Thoracic aorta (tissue), 2 donors: ENCODE measurements at regions not wholly inside any gene's neighbourhood (a gene's known extent, or its start where the extent isn't known, plus 50 kb on each side); places are given as distances from the start of the nearest gene placed in this dataset.
"Not testable (repeated sequence)": the region's sequence is repeated elsewhere in the genome, so short reads cannot be mapped to it uniquely, and the experiment has no call there.

ENCODE experiments used
- ATAC-seq: fragments of 150-250 bp; one replicate; pipeline ENCODE4 v1.8.0; 2017; ENCODE audit warnings: low read depth; ENCODE audit not compliant: insufficient number of reproducible peaks, low FRiP score
- DNase-seq: peaks from one replicate; pipeline ENCODE4 v3.0.0-alpha.2; 2020; ENCODE audit warnings: low spot score
- H3K27ac ChIP-seq, 2 donors: fragments of 200-600 bp; sonication (generic); 1 replicate in 1 of 2; 2 replicates in 1 of 2; pipeline ENCODE4 v1.5.1; 2016; ENCODE audit warnings: mild to moderate bottlenecking in 2 of 2, moderate library complexity in 2 of 2
- H3K27me3 ChIP-seq: fragments of 200-600 bp; sonication (generic); replicated peaks from 2 replicates; pipeline ENCODE4 v1.6.0; 2016; ENCODE audit warnings: mild to moderate bottlenecking; ENCODE audit not compliant: insufficient read depth
- H3K36me3 ChIP-seq: fragments of 200-600 bp; sonication (generic); one replicate; pipeline ENCODE4 v1.5.1; 2016
- H3K4me1 ChIP-seq, 2 donors: fragments of 200-600 bp; sonication (generic); 1 replicate in 1 of 2; 2 replicates in 1 of 2; pipeline versions ENCODE4 v1.5.1 to v1.6.0; 2016; ENCODE audit warnings: low read depth in 2 of 2, mild to moderate bottlenecking in 1 of 2; ENCODE audit not compliant: control insufficient read depth in 1 of 2
- H3K4me3 ChIP-seq: fragments of 200-600 bp; sonication (generic); 2 replicates; pipeline ENCODE4 v1.5.1; 2016; ENCODE audit warnings: mild to moderate bottlenecking
- H3K9me3 ChIP-seq: fragments of 200-600 bp; sonication (generic); 2 replicates; pipeline ENCODE4 v1.5.1; 2016
- TF ChIP-seq, protein P1 (sequence below): fragments of 200-600 bp; sonication (generic); IDR thresholded peaks from one replicate; pipeline ENCODE4 v1.5.1; 2019; ENCODE audit warnings: antibody characterized with exemption

DNA sequence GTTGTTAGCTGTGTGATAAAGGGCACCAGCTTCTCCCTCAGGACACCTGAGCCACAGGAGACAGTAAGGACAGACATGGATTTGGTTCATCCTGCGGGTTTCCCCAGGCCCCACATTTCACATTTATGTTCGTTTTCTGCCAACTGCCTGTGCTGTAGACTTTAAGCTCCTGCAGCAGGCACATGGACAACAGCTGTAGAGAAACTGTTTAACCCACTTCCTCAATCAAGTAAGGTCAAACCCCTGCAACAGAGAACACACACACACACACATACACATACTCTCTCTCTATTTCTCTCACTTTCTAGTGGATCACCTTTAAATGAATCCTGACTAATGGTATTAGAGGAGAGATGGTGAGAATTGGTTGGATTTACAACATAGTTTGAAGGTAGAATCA is 90.7 kb downstream of the C11orf87 start:
- ATAC-seq (no peak), DNase-seq (no peak)
- Histone ChIP-seq H3K27me3 (no peaks in the 10 kb centered on the region), H3K27ac (no peak overlapping the region), H3K4me1 (no peaks in the 10 kb centered on the region), H3K9me3 (no peaks in the 10 kb centered on the region), H3K36me3 (no peaks in the 10 kb centered on the region), H3K4me3 (no peak overlapping the region)
- TF ChIP-seq, protein P1, sequence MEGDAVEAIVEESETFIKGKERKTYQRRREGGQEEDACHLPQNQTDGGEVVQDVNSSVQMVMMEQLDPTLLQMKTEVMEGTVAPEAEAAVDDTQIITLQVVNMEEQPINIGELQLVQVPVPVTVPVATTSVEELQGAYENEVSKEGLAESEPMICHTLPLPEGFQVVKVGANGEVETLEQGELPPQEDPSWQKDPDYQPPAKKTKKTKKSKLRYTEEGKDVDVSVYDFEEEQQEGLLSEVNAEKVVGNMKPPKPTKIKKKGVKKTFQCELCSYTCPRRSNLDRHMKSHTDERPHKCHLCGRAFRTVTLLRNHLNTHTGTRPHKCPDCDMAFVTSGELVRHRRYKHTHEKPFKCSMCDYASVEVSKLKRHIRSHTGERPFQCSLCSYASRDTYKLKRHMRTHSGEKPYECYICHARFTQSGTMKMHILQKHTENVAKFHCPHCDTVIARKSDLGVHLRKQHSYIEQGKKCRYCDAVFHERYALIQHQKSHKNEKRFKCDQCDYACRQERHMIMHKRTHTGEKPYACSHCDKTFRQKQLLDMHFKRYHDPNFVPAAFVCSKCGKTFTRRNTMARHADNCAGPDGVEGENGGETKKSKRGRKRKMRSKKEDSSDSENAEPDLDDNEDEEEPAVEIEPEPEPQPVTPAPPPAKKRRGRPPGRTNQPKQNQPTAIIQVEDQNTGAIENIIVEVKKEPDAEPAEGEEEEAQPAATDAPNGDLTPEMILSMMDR: no peak

DNA sequence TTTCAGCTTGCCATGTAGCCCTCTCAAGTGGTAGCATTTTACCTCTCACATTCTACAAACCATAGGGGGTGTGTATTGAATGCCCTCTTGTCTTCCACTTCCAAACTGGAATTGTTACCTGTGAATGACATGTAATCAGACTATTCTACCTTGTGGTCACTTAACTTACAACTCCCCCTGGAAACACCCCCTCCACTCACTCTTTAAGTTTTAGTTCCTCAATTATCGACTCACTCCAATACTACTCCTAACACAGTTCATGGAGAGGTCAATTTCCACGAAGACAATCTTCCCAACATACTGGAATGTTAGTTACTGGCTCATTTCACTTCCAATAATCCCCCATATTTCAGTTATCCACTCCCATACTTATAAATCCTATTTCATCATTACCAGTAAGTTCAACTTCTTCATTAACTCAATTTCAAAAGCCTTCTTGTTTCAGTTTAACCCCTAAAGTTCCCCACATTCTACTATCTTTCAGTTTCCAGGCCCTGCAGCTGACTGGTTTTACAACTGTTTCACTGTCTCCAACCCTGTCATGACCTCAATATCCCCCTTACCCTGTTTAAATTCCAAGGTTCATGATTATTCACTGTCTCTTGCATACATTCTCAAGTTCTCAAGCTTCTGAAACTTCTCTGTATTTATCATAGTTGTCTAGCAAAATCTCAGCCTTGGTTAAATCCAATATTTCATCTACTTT is 92.5 kb downstream of the C11orf87 start:
- TF ChIP-seq, protein P1: no peak
- Histone ChIP-seq H3K4me3 (no peak overlapping the region), H3K4me1 (no peaks in the 10 kb centered on the region), H3K36me3 (no peaks in the 10 kb centered on the region), H3K9me3 (no peaks in the 10 kb centered on the region), H3K27ac (no peak overlapping the region), H3K27me3 (no peaks in the 10 kb centered on the region)
- DNase-seq (no peak), ATAC-seq (no peak)

DNA sequence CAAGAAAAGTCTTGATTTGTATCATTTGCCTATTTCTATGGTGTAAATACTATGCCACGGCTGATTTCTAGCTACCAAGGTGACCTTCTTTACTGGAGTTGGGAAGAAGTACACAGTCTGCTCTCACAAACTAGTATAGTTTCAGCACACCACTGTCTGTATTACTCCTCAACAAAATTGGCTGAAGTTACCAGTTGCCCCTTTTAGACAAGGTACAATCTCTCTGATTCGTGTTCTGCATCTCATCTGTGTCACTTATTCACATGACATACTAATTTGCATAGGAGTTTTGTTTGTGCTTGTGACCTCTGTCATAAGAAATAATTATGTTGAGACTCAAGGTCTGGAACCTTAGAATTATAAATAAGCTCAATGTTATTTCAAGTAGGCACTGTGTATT is 97.3 kb downstream of the C11orf87 start:
- no peaks in the 10 kb centered on the region for H3K36me3 ChIP-seq
- no peaks in the 10 kb centered on the region for H3K27me3 ChIP-seq
- ATAC-seq (no peak), DNase-seq (no peak)
- TF ChIP-seq, protein P1: no peak
- H3K4me3 ChIP-seq: no peak overlapping the region
- H3K27ac ChIP-seq: no peak overlapping the region
- H3K9me3 ChIP-seq: no peaks in the 10 kb centered on the region
- H3K4me1 ChIP-seq: no peaks in the 10 kb centered on the region

DNA sequence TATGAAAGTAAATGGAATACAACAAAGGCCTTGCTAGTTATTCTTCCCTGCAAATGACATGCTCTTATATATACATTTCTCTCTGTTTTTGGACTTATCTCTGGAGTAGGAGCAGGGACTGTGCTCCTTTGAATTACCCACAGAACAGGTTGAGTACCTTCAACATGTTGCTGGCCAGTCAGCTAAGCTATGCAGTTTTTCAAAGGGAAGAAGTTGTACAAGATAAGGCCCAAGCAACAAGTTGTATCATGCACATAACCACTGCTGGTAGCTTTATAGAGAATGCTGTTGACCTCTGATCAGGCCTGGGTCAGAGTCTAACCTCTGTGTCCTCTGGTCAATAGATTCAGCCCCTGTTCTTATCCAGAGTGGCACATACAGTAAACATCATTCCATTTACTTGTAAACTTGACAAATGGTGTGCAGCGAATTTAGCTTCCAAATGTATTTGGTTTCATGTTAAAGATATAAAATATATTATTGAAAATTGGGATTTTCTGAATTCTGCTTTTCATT is 99.6 kb downstream of the C11orf87 start:
- Histone ChIP-seq H3K27ac (no peak overlapping the region), H3K4me1 (no peaks in the 10 kb centered on the region), H3K36me3 (no peaks in the 10 kb centered on the region), H3K4me3 (no peak overlapping the region), H3K9me3 (no peaks in the 10 kb centered on the region), H3K27me3 (no peaks in the 10 kb centered on the region)
- ATAC-seq (no peak), DNase-seq (no peak)
- TF ChIP-seq, protein P1: no peak

DNA sequence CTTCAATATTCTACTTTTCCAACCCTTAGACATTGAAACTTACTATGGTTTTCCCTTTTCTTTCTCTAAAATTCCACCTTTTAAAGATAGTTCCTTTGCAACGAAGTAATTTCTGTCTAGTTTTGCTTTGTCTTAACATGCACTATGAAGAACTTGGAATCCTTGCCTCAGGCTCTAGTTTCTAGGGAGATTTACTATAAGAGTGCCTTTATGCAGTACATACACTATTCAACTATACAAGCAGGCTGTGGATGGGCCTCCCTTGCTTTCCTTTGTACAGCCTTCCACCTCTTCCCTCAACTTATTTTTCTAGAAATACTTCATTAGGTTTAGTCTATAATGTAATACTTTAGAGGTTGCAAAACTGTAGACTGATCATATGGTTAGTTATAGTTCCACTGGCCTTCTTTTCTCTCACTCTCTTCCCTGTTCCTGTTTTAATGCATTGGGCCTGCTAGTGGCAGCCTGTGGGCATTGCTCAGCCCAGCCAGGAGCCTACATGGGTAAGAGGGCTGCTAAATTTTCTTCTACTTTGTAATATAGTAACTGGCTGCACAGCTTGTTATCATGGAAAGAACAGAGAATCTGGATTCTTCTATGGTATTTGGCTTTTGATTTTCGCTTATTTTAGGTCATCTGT is 100.2 kb downstream of the C11orf87 start:
- H3K4me3 ChIP-seq: no peak overlapping the region
- no peaks in the 10 kb centered on the region for H3K27me3 ChIP-seq
- TF ChIP-seq, protein P1: no peak
- DNase-seq: no peak
- no peak for ATAC-seq
- H3K9me3 ChIP-seq: no peaks in the 10 kb centered on the region
- H3K36me3 ChIP-seq: no peaks in the 10 kb centered on the region
- no peak overlapping the region for H3K27ac ChIP-seq
- H3K4me1 ChIP-seq: no peaks in the 10 kb centered on the region

DNA sequence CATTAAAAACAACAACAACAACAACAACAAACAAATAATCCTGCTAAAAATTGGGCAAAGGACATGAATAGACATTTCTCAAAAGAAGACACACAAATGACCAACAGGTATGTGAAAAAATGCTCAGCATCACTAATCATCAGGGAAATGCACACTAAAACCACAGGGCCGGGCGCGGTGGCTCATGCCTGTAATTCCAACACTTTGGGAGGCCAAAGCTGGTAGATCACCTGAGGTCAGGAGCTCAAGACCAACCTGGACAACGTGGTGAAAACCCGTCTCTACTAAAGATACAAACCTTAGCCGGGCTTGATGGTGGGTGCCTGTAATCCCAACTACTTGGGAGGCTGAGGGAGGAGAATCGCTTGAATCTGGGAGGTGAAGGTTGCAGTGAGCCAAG is 103.6 kb downstream of the C11orf87 start:
- not testable (repeated sequence) for ATAC-seq, H3K4me3 ChIP-seq, H3K4me1 ChIP-seq, H3K9me3 ChIP-seq, H3K27ac ChIP-seq, H3K27me3 ChIP-seq, DNase-seq, H3K36me3 ChIP-seq
